MM.1S (cell line): ENCODE measurements at regions not wholly inside any gene's neighbourhood (a gene's known extent, or its start where the extent isn't known, plus 50 kb on each side); places are given as distances from the start of the nearest gene placed in this dataset.

ENCODE experiments used
- EZH2 ChIP-seq: fragments of 300-600 bp; sonication (generic); optimal IDR thresholded peaks from 2 replicates; pipeline ENCODE3; 2017; ENCODE audit warnings: low read depth, mild to moderate bottlenecking, antibody characterized with exemption, low read length, mixed read lengths
- TF ChIP-seq, protein P1 (sequence below): fragments of 300-600 bp; sonication (generic); IDR thresholded peaks from 2 replicates; pipeline ENCODE4 v1.5.1; 2016; ENCODE audit warnings: antibody characterized with exemption, low read length, mixed read lengths

DNA sequence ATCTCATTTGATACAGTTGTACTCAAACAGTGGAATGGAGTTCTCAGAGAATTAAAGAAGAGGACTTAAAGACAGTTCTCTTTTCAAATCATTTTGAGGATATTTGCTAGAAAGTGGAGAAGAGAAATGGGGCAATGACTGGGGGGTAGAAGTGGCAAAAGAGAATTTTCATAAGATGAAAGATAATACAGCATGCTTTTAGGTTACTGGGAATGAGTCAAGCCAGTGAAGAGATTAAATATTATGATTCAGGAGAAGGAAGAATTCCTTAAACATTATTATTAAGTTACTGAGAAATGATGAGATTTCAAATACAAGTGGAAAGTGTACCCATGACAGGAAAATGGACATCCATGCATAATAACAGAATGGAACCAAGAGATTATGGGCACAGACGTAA is 219.0 kb upstream of the DKK2 start:
- TF ChIP-seq, protein P1, sequence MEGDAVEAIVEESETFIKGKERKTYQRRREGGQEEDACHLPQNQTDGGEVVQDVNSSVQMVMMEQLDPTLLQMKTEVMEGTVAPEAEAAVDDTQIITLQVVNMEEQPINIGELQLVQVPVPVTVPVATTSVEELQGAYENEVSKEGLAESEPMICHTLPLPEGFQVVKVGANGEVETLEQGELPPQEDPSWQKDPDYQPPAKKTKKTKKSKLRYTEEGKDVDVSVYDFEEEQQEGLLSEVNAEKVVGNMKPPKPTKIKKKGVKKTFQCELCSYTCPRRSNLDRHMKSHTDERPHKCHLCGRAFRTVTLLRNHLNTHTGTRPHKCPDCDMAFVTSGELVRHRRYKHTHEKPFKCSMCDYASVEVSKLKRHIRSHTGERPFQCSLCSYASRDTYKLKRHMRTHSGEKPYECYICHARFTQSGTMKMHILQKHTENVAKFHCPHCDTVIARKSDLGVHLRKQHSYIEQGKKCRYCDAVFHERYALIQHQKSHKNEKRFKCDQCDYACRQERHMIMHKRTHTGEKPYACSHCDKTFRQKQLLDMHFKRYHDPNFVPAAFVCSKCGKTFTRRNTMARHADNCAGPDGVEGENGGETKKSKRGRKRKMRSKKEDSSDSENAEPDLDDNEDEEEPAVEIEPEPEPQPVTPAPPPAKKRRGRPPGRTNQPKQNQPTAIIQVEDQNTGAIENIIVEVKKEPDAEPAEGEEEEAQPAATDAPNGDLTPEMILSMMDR = no peak
- no peak for TF ChIP-seq EZH2
